ENCODE measurements at regions not wholly inside any gene's neighbourhood (a gene's known extent, or its start where the extent isn't known, plus 50 kb on each side); places are given as distances from the start of the nearest gene placed in this dataset.
"Not testable (repeated sequence)": the region's sequence is repeated elsewhere in the genome, so short reads cannot be mapped to it uniquely, and the experiment has no call there.

DNA sequence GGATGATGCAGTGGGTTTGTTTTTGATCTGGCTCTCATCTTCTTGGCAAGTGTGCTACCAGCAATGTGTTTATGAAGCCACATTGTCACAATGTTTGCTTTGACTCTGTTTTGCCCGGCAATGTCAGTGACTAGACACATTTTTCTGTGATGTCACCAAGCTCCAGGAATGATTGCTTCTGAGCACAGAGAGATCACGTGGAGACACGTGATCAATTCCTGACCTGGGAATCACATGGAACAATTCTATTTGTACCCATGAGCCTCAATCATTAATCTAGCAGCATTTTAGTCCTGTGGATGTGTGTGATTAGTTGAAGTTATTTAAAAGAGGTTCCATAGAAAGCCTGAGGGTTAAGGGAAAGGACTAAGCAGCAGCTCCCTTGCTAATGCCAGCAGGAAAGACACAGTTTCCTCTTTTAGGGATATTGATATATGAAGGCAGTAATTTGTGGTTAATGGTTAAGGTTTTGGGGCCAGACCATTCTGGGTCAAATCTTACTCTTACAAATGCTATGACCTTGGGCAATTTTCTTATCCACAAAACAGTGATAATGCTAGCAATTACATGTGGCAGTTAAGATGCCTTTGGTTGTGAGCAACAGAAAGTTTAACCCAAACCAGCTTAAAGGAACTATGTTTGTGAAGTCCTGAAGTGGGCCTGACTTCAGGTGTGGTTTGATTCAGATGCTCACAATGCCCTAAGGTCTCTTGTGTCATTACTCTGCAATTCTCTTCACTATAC is 59.0 kb downstream of the FASLG start:
- peaks cover 49% of the 10 kb centered on the region for H3K4me1 Mint-ChIP-seq
- DNase-seq (no peak), ATAC-seq (no peak)
- peak overlapping the region; percentile 49 for H3K27ac Mint-ChIP-seq
- CTCF ChIA-PET: interaction anchor here (0.7 to 6.6 kb wide), 15 partner anchors 8 to 1529 kb away, joined by 3 to 112 read pairs (median 7); no protein-coding TSS in a partner anchor
- H3K9me3 Mint-ChIP-seq (ENCODE audit: low read depth): no peaks in the 10 kb centered on the region
- no peaks in the 10 kb centered on the region for H3K27me3 Mint-ChIP-seq
- no peak overlapping the region for H3K4me3 Mint-ChIP-seq
- H3K36me3 Mint-ChIP-seq: peaks cover 11% of the 10 kb centered on the region

DNA sequence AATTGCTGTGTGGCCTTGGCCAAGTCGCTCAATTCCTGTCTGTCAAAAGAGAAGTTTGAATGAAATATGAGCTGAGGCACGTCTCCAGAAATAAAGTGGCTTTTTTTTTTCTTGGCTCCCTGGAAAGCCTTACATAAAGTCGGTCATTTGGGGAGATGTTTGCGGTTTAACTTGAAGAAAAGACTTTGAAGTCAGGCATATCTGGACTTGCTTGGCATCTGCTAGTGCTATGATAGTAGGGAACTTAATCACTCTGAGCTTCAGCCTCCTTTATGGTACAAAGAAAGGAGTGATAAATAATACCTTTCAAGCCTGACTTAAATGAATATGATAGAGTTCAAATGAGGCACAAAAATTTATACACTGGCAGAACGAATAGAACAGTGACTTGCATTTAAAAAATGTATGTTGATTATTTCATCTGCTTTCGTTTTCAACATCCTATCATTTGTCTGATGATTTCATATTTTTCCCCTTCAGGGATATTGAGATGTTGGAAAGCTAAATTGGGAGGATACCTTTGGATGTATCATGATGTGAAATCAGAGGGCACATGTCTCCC is 60.2 kb downstream of the FASLG start:
- H3K9me3 Mint-ChIP-seq (ENCODE audit: low read depth): no peaks in the 10 kb centered on the region
- DNase-seq (no peak), ATAC-seq (peak; percentile 16)
- CTCF ChIA-PET: interaction anchor here (0.7 to 6.6 kb wide), 36 partner anchors 9 to 757 kb away, joined by 3 to 112 read pairs (median 6); partner anchors contain the start of genes FASLG, PIGC and SUCO
- H3K36me3 Mint-ChIP-seq: peaks cover 11% of the 10 kb centered on the region
- H3K4me1 Mint-ChIP-seq: peaks cover 44% of the 10 kb centered on the region
- no peaks in the 10 kb centered on the region for H3K27me3 Mint-ChIP-seq
- no peak overlapping the region for H3K4me3 Mint-ChIP-seq
- H3K27ac Mint-ChIP-seq: peak overlapping the region; percentile 56

DNA sequence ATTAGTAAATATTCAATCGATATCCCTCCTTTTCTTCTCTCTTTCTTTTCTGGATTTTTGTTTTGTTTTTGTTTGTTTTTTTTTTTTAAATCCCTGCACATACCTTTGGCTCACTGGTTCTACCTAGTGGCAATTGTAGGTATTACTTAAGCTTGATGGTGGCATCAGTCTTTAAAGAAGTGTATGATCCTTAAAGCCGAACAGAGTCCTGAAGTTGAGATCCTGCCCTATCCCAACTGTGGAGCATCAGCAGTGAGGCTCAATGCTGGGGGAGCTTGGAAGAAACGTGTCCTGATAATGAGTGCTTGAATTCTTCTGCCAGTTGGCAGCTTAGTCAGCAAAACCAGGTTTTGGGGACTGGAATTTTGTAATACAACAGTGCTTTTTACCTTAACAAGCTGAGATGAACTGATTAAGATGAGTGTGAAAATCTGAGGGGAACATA is 60.8 kb downstream of the FASLG start:
- no peak for DNase-seq
- H3K4me3 Mint-ChIP-seq: no peak overlapping the region

DNA sequence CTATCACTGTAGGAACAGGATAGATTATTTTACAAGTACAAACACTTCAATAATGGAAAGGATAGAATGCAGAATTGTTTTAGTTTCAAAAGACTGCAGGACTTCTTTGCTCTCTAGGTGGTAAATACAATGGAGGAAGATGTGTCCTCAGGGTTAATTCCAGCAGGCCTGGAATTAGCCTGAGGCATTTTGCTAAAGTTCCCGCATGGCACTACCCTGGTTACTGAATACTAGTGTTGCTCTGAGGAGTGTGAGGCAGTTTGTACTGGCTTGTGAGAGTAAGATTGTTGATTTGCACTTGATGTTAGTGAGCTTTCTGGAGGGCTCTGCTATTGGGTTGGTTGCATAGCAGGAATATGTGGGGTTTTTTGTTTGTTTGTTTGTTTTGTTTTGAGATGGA is 61.4 kb downstream of the FASLG start:
- H3K36me3 Mint-ChIP-seq: peaks cover 11% of the 10 kb centered on the region
- DNase-seq: no peak
- no peaks in the 10 kb centered on the region for H3K27me3 Mint-ChIP-seq
- no peaks in the 10 kb centered on the region for H3K9me3 Mint-ChIP-seq (ENCODE audit: low read depth)
- H3K27ac Mint-ChIP-seq: no peak overlapping the region
- H3K4me1 Mint-ChIP-seq: peaks cover 53% of the 10 kb centered on the region
- H3K4me3 Mint-ChIP-seq: no peak overlapping the region
- ATAC-seq: no peak
- CTCF ChIA-PET: interaction anchor here (0.7 to 6.6 kb wide), 33 partner anchors 7 to 756 kb away, joined by 3 to 112 read pairs (median 6); partner anchors contain the start of genes FASLG, PIGC and SUCO

More for the DNA sequence above, 60.8 kb downstream of the FASLG start:
- CTCF ChIA-PET: interaction anchor here (0.7 to 6.6 kb wide), 37 partner anchors 8 to 757 kb away, joined by 3 to 112 read pairs (median 6); partner anchors contain the start of genes FASLG, PIGC and SUCO
- peak; percentile 73 for ATAC-seq
- Mint-ChIP-seq H3K27ac (peak overlapping the region; percentile 56), H3K27me3 (no peaks in the 10 kb centered on the region), H3K9me3 (ENCODE audit: low read depth) (no peaks in the 10 kb centered on the region), H3K36me3 (peaks cover 11% of the 10 kb centered on the region), H3K4me1 (peaks cover 47% of the 10 kb centered on the region)

DNA sequence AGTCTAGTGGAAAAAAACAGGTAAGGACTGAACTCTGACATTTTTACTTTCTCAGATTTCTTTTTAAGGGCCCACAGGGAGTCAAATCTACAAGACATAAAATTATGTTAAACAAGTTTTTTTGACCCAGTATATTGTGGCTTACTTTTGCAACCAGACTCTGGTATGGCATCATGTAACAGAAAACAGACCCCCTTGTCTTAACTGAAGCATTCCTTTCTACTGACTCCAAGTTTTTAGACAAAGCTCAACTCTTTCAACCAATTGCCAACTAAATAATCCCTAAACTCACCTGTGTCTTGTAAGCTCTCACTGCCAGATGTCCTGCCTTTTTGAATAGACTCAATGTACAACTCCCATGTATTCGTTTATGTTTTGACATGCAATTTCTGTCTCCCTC is 64.3 kb downstream of the FASLG start:
- Mint-ChIP-seq H3K4me1 (peaks cover 58% of the 10 kb centered on the region), H3K4me3 (no peak overlapping the region), H3K27ac (no peak overlapping the region), H3K27me3 (no peaks in the 10 kb centered on the region), H3K9me3 (ENCODE audit: low read depth) (peaks cover 2% of the 10 kb centered on the region), H3K36me3 (peaks cover 8% of the 10 kb centered on the region)
- CTCF ChIA-PET: interaction anchor here (7.6 kb wide), 1 partner anchor 114 kb away, joined by 71 read pairs; no protein-coding TSS in a partner anchor
- ATAC-seq (no peak), DNase-seq (no peak)

DNA sequence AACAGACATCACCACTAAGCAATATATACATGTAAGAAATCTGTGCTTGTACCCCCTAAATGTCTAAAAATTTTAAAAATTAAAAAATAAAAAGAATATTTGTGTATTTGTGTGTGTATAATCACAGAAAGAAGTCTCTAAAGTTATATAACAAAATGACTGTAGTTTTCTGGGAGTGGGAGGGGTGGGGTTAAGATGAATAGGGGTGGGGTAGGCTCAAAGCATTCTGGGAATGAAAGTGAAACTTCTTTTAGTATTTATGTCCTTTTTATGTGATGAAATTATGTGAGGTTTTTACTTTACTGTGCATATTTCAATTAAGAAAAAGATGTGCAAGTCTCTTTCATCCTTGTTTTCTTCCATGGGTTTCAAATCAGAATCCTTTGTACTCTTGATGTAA is 65.3 kb downstream of the FASLG start:
- CTCF ChIA-PET: interaction anchor here (1.0 to 7.6 kb wide), 5 partner anchors 9 to 115 kb away, joined by 3 to 71 read pairs (median 4); no protein-coding TSS in a partner anchor
- Mint-ChIP-seq H3K36me3 (peaks cover 12% of the 10 kb centered on the region), H3K9me3 (ENCODE audit: low read depth) (peaks cover 9% of the 10 kb centered on the region), H3K4me3 (no peak overlapping the region), H3K27ac (no peak overlapping the region), H3K4me1 (peaks cover 48% of the 10 kb centered on the region), H3K27me3 (no peaks in the 10 kb centered on the region)
- no peak for ATAC-seq
- DNase-seq: no peak

DNA sequence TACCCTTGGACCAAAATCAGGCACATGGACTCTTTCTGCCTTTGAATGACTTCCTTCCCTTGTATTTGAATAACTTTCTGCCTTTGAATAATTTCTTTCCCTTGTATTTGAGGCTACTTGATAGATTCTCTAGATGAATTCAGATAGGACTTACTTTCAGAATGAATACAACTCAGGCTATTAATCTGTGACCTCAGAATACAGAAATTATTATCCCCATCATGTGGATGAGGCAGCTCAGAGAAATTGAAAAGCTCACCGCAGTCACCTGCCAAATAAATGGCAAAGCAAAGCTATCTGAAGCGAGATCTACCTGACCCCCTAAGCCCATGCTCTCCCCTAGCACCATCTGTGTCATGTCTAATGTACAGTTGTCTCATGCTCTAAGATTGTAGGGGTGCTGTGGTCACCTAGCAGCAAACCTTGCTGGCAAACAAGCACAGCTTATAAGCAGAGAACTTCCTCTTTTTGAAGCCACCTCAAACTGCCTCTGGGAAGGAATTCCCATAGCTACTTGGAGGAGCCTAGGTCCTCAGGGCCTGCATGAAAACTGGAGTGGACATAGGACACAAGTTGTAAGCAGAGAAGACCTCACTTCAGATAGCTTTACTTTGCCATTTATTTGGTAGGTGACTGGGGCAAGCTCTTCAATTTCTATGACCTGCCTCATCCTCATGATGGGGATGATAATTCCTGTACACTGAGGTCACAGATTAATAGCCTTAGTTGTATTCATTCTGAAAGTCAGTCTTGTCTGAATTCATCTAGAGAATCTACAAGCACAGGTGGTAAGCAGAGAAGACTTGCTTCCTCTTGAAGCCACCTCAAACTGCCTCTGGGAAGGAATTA is 66.1 kb downstream of the FASLG start:
- DNase-seq (no peak), ATAC-seq (peak; percentile 50)
- CTCF ChIA-PET: interaction anchor here (0.7 to 7.6 kb wide), 9 partner anchors 9 to 275 kb away, joined by 3 to 71 read pairs (median 4); partner anchors contain the start of gene FASLG
- peaks cover 9% of the 10 kb centered on the region for H3K9me3 Mint-ChIP-seq (ENCODE audit: low read depth)
- peaks cover 15% of the 10 kb centered on the region for H3K36me3 Mint-ChIP-seq
- peaks cover 40% of the 10 kb centered on the region for H3K4me1 Mint-ChIP-seq
- H3K27me3 Mint-ChIP-seq: peaks cover 3% of the 10 kb centered on the region
- no peak overlapping the region for H3K4me3 Mint-ChIP-seq
- H3K27ac Mint-ChIP-seq: peak overlapping the region; percentile 3

DNA sequence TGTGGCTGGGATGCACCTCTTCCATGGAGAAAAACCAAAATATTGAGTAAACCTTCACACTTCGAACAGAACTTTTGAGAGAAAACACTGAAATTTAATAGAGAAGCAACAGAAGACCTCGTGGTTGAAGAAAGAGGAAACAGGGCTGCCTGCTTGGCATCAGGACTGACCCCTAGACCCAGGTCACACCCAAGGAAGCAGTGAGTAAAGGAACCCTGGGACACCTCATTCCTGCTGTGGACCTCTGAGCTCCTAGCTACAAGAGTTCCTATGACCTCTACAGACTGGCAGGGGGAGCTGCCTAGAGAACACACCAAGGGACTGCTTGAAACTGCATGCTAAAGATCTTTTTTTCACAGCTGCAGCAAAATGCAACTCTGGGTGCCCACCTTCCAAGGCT is 67.8 kb downstream of the FASLG start:
- Mint-ChIP-seq H3K27ac (peak overlapping the region; percentile 15), H3K27me3 (peaks cover 14% of the 10 kb centered on the region), H3K9me3 (ENCODE audit: low read depth) (peaks cover 9% of the 10 kb centered on the region), H3K4me3 (no peak overlapping the region), H3K36me3 (peaks cover 15% of the 10 kb centered on the region), H3K4me1 (peaks cover 35% of the 10 kb centered on the region)
- ATAC-seq (no peak), DNase-seq (no peak)
- CTCF ChIA-PET: interaction anchor here (0.9 to 7.6 kb wide), 23 partner anchors 10 to 475 kb away, joined by 3 to 71 read pairs (median 4); partner anchors contain the start of genes FASLG, PIGC and SUCO

DNA sequence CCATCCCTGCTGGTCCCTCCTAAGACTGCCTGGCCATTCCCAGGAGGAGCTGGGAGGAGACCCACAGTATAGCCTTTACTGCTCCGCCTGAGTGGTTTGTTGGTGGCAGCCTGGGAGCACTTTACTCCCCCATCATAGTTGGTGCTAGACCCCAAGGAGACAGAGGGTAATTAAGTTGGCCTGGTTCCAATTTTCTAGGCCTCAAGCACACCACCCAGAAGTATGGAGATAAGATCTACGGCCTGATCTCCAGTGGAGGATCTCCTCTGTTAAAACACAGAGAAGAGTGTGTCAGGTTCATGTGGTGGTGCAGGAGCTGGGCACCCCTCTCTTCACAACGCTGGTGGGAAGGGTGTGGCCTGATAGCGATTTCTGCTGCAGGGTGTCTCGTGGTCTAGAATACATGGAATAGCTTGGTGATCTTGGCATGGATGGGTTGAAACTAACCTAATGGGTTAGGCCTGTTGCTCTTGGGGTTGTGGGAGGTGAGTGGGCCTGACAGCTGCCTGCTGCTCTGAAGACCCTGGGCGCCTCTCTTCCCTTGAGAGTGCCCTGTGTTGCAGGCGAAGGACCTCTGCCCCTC is 68.5 kb downstream of the FASLG start:
- Mint-ChIP-seq H3K4me3 (no peak overlapping the region), H3K27me3 (peaks cover 17% of the 10 kb centered on the region), H3K4me1 (peaks cover 35% of the 10 kb centered on the region), H3K27ac (no peak overlapping the region), H3K36me3 (peaks cover 15% of the 10 kb centered on the region), H3K9me3 (ENCODE audit: low read depth) (peaks cover 9% of the 10 kb centered on the region)
- DNase-seq (no peak), ATAC-seq (no peak)
- CTCF ChIA-PET: interaction anchor here (0.7 to 7.6 kb wide), 29 partner anchors 8 to 475 kb away, joined by 3 to 71 read pairs (median 4); partner anchors contain the start of genes FASLG, PIGC and SUCO

DNA sequence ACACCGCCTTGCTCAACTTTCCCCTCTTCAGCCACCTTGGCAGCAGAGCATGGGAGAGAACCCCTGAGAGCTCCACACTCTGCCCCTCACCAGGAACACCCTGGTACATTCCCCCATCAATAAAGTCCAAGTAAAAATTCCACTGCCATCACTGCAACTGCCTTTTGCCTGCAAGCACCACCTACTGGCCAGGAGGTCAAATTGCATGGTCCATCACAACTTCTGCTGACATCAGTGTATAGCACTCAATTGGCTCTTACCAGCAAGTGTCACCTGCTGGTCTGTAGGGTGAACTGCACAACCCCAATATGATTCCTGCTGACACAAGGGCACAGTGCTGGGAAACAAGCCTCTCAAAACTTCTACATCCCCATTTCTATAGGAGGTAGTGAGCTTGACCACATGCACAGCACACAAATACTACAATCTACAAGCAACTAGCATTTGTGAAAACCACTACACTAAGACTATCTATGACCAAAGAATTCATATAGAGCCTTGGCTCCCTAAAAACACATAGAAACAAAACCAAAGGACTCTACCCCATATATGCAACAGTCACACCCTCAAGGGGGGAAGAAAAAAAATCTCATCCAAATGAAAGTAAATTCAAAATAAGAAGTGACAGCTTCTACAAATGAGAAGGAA is 69.2 kb downstream of the FASLG start:
- H3K36me3 Mint-ChIP-seq: peaks cover 15% of the 10 kb centered on the region
- CTCF ChIA-PET: interaction anchor here (0.7 to 7.6 kb wide), 30 partner anchors 8 to 474 kb away, joined by 3 to 71 read pairs (median 4); partner anchors contain the start of genes FASLG, PIGC and SUCO
- H3K27ac Mint-ChIP-seq: peak overlapping the region; percentile 12
- peaks cover 23% of the 10 kb centered on the region for H3K27me3 Mint-ChIP-seq
- H3K4me3 Mint-ChIP-seq: no peak overlapping the region
- peak; percentile 72 for DNase-seq
- H3K9me3 Mint-ChIP-seq (ENCODE audit: low read depth): peaks cover 9% of the 10 kb centered on the region
- H3K4me1 Mint-ChIP-seq: peaks cover 35% of the 10 kb centered on the region
- peak; percentile 80 for ATAC-seq

DNA sequence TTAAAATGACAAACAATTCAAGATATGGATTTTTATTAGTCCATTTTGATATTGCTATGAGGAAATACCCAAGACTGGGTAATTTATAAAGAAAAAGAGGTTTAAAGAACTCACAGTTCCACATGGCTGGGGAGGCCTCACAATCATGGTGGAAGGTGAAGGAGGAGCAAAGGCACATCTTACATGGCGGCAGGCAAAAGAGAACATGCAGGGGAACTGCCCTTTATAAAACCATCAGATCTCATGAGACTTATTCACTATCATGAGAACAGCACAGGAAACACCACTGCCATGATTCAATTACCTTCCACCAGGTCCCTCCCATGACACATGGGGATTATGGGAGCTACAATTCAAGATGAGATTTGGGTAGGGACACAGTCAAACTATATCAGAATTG is 69.8 kb downstream of the FASLG start:
- H3K4me3 Mint-ChIP-seq; H3K27ac Mint-ChIP-seq; DNase-seq; H3K9me3 Mint-ChIP-seq (ENCODE audit: low read depth); ATAC-seq: not testable (repeated sequence)
- H3K27me3 Mint-ChIP-seq: peaks cover 26% of the 10 kb centered on the region
- peaks cover 35% of the 10 kb centered on the region for H3K4me1 Mint-ChIP-seq
- H3K36me3 Mint-ChIP-seq: peaks cover 15% of the 10 kb centered on the region
- CTCF ChIA-PET: interaction anchor here (0.8 to 7.6 kb wide), 13 partner anchors 8 to 297 kb away, joined by 3 to 71 read pairs (median 4); partner anchors contain the start of genes FASLG, PIGC and SUCO

DNA sequence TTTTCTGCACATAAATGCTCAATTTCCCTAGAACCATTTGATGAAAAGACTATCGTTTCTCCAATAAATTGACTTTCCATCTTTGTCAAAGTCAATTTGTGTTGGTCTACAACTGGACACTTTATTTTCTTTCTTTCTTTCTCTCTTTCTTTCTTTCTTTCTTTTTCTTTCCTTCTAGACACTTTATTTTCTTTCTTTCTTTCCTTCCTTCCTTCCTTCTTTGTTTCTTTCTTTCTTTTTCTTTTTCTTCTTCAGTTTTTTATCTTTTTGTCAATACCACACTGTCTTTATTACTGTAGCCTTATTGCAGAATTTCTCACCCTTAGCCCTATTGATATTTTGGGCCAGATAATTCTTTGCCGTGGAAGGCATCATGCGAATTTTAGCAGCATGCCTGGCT is 73.5 kb downstream of the FASLG start:
- H3K9me3 Mint-ChIP-seq (ENCODE audit: low read depth): peaks cover 9% of the 10 kb centered on the region
- ATAC-seq: no peak
- H3K4me3 Mint-ChIP-seq: no peak overlapping the region
- CTCF ChIA-PET: interaction anchor here (2.1 kb wide), 1 partner anchor 12 kb away, joined by 9 read pairs; no protein-coding TSS in a partner anchor
- H3K27me3 Mint-ChIP-seq: peaks cover 43% of the 10 kb centered on the region
- peaks cover 3% of the 10 kb centered on the region for H3K4me1 Mint-ChIP-seq
- H3K36me3 Mint-ChIP-seq: peaks cover 15% of the 10 kb centered on the region
- DNase-seq: no peak
- H3K27ac Mint-ChIP-seq: no peak overlapping the region
